ENCODE measurements at regions not wholly inside any gene's neighbourhood (a gene's known extent, or its start where the extent isn't known, plus 50 kb on each side); places are given as distances from the start of the nearest gene placed in this dataset.
"Not testable (repeated sequence)": the region's sequence is repeated elsewhere in the genome, so short reads cannot be mapped to it uniquely, and the experiment has no call there.

DNA sequence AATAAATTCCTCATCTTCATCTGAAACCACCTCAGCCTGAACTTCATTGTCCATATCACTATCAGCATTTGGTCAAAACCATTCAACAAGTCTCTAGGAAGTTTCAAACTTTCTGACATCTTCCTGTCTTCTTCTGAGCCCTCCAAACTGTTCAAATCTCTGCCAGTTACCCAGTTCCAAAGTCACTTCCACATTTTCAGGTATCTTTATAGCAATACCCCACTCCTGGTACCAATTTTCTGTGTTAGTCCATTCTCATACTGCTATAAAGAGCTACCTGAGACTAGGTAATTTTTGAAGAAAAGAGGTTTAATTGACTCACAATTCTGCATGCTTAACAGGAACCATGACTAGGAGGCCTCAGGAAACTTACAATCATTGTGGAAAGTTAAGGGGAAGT is 250.4 kb downstream of the SLITRK6 start:
- TF ChIP-seq CTCF (IDR thresholded peaks at IDR 0.05); EP300 (IDR thresholded peaks at IDR 0.05; ENCODE audit: low read depth); POLR2A (IDR thresholded peaks at IDR 0.05); POLR2AphosphoS5 (IDR thresholded peaks at IDR 0.05): not testable (repeated sequence)
